ENCODE measurements at regions not wholly inside any gene's neighbourhood (a gene's known extent, or its start where the extent isn't known, plus 50 kb on each side); places are given as distances from the start of the nearest gene placed in this dataset.
A peak's percentile ranks its signal among the peaks of the same experiment; 100 is the strongest.

DNA sequence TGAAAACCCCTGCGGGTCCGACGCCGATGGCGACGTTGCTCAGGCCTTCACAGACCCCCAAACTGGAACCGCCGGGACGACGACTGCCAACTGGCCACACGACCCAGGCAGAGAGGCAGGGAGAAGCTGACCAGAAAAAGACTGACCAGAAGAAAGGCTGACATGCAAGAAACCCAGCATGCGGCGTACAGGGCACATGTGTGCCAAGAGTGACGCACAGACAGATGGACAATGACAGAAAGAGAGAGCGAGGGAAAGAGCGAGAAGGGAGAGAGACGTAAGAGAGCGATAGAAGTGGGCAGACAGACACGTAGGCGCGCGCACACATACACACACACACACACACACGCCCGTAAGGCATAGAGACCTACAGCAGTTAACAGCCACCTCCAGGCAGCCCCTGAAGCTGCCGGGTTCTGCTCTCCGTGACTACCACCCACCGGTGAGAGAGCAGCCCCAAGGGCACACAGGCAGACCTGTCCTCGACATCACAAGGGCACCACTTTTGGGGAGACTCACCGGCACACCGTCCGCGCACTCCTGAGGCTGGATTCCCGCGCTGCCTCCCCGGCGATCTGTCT lies 67.2 kb upstream of the ZNF527 start:
- peak overlapping the region; percentile 46 for H3K27ac ChIP-seq
- TF ChIP-seq ZFX (IDR thresholded peaks at IDR 0.05; ENCODE audit: borderline replicate concordance), result no peak
- TF ChIP-seq, protein P1, sequence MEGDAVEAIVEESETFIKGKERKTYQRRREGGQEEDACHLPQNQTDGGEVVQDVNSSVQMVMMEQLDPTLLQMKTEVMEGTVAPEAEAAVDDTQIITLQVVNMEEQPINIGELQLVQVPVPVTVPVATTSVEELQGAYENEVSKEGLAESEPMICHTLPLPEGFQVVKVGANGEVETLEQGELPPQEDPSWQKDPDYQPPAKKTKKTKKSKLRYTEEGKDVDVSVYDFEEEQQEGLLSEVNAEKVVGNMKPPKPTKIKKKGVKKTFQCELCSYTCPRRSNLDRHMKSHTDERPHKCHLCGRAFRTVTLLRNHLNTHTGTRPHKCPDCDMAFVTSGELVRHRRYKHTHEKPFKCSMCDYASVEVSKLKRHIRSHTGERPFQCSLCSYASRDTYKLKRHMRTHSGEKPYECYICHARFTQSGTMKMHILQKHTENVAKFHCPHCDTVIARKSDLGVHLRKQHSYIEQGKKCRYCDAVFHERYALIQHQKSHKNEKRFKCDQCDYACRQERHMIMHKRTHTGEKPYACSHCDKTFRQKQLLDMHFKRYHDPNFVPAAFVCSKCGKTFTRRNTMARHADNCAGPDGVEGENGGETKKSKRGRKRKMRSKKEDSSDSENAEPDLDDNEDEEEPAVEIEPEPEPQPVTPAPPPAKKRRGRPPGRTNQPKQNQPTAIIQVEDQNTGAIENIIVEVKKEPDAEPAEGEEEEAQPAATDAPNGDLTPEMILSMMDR (IDR thresholded peaks at IDR 0.05), result no peak

DNA sequence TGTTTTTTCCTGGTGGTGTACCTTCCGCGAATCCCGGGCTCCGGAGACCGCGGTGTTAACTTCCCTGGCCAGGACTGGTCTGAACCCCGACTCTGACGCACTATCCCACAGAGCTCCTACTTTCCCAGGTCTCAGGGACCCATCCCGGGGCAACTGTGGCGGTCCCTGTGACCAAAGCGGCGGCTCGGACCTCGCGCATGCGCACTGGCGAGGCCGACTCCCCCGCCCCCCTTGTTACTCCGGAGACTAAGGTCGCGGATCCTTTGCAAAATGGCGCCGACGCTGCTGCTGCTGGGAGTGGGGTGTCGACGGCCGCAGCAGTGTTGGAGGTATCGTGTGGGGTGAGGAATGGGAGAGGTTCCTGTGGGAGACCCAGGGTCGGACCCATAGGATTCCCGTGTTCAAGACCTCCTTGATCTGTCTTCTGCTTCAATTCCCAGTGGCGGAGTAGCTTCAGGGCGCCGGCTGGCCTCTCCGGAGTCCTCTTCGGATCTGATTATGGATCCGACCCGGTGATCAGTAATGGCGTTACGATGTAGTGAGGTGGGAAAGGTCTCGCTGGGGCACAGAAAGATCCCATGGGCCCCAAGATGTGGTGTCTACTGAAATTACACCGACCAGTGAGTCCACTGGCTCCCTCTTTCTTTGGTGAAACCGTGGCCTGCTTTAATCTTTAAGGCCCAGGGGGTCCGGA lies 66.6 kb upstream of the ZNF527 start:
- peak overlapping the region; percentile 46 for H3K27ac ChIP-seq
- TF ChIP-seq, protein P1 (IDR thresholded peaks at IDR 0.05), result no peak
- no peak for TF ChIP-seq ZFX (IDR thresholded peaks at IDR 0.05; ENCODE audit: borderline replicate concordance)

DNA sequence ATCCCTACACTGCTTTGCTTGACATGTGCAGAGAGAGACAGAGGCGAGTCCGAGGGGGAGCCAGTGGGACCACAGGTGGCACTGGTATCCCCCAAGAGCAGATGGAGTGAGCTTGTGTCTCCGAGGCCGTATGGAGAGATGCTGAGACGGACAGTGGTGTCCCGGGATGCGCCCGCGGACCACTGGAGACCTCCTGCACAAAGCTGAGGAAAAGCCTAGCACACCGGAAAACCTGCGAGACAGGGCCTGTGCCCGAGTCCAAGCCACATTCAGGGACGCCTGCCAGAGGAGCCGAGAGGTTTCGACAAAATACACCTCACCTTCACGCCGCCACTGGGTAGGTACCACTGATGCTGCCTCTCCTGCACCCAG lies 66.0 kb upstream of the ZNF527 start:
- TF ChIP-seq ZFX (IDR thresholded peaks at IDR 0.05; ENCODE audit: borderline replicate concordance), result no peak
- TF ChIP-seq, protein P1 (IDR thresholded peaks at IDR 0.05), result no peak
- no peak overlapping the region for H3K27ac ChIP-seq

DNA sequence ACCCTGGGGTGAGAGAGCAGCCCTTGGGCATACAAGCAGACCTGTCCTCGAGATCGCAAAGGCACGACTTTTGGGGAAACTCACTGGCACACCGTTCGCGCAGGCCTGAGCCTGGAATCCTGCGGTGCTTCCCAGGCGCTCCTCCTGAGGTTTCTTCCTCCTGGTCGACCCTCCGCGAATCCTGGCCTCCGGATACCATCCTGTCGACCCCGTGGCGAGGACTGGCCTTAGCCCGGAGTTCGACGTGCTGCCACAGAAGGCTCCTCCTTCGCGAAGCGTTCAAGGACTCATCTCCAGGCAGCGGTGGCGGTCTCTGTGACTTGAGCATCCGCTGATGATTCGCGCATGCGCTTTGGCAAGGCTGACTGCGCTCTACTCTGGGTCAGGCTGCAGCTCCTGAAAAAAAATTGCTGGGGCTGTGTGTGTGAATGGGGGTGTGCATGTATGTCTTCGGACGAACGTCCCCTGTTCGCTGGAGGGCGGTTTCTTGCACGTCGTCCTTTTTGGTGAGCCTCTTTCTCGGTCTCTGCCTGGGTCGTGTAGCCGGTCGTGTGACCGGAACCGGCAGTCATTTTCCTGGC lies 64.4 kb upstream of the ZNF527 start:
- TF ChIP-seq, protein P1 (IDR thresholded peaks at IDR 0.05), result no peak
- no peak for TF ChIP-seq ZFX (IDR thresholded peaks at IDR 0.05; ENCODE audit: borderline replicate concordance)
- no peak overlapping the region for H3K27ac ChIP-seq

DNA sequence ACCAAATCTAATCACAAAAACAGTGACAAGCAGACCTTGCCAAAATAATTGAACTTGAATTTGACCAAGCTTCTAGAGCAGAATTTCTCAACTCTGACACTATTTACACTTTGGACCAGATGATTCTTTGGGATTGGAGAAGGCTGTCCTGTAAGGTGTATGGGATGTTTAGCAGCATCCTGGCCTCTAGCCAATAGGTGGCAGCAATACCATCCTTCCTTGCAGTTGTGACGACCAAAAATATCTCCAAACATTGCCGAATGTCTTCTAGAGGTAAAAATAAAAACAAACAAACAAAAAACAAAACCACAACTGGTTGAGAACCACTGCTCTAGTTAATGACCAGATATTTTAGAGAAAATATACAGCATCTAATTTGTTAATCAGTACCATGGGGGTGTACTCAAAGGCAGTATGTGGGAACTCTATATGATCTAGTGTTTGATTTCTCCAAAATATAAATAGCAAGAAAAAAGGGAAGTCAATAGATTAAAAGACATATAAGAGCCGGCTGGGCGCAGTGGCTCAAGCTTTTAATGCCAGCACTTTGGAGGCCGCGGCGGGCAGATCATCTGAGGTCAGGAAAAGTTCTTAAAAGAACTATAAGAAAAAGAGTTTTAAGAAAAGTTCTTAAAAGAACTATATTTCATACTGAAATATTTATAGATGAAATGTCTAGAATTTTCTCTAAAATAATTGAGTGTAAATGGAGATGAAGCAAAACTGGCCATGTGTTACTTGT lies 60.9 kb upstream of the ZNF527 start:
- TF ChIP-seq, protein P1 (IDR thresholded peaks at IDR 0.05), result peak; percentile 60
- no peak for TF ChIP-seq ZFX (IDR thresholded peaks at IDR 0.05; ENCODE audit: borderline replicate concordance)
- H3K27ac ChIP-seq, result no peak overlapping the region

DNA sequence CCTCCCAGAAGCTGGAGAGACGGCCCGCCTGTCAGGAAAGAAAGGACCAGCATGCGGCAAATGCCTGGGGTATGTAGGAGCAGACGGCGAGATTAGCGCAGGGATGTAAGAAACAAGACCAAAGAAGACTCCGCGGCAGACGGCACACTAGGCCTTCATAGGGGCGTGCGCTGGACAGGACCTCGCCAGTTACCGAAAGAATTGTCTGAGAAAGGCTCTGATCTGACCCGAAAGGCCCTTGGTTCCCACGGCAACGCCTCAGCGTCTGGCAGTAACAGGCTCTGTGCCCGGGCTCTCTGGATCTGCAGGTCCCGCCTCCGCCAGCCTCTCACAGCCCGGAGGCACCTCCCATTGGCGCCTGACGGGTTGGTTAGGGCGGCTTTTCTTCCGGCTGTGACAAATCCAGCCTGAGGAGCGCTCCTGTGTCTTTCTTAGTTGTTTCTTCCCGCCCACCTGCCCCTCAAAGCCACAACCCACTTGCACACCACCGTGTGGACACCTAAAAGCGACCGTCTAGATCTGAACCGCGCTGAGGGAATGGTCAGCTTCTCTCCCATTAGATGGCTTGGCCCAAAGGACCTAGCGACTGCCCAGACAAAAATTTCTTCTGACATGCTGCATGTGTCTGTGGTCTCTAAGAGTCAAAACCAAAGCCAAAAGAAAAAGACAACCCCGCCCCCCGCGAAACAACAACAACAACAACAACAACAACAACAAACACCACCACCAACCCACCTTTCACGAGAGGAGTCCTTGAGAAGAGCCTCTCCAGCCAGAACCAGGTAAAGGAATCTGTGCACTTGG lies 58.2 kb upstream of the ZNF527 start:
- TF ChIP-seq, protein P1 (IDR thresholded peaks at IDR 0.05), result peak; percentile 10; the same call in 1 of the 2 replicates

More for the DNA sequence above, 58.2 kb upstream of the ZNF527 start:
- peak overlapping the region; percentile 62 for H3K27ac ChIP-seq
